Activated B cell treated with CpG ODN at 0.5 μM for 24 hours (primary cell): ENCODE measurements at regions not wholly inside any gene's neighbourhood (a gene's known extent, or its start where the extent isn't known, plus 50 kb on each side); places are given as distances from the start of the nearest gene placed in this dataset.

Experiments
- ATAC-seq: fragments of 200-7000 bp; cut with Tn5 transposase; one replicate; pipeline ENCODE4 v1.10.0; 2021; ENCODE audit warnings: low read depth, mild to moderate bottlenecking, moderate library complexity
- CTCF ChIA-PET: fragments of 350-600 bp; sonication (Branson Sonifier 250); formaldehyde crosslinking; loops from one replicate; lab custom pipeline; 2021; ENCODE audit warnings: antibody characterized with exemption; lab: Charles Lee
- POLR2A ChIA-PET: fragments of 350-600 bp; sonication (Branson Sonifier 250); formaldehyde crosslinking; loops from one replicate; lab custom pipeline; 2021; ENCODE audit warnings: antibody characterized with exemption; lab: Charles Lee
- DNase-seq: peaks from one replicate; pipeline ENCODE4 v3.0.0; 2022
- H3K27ac Mint-ChIP-seq: one replicate; pipeline ENCODE4 v1.8.0; 2020; ENCODE audit warnings: mixed read lengths
- H3K27me3 Mint-ChIP-seq: one replicate; pipeline ENCODE4 v1.8.0; 2021; ENCODE audit warnings: mixed read lengths
- H3K36me3 Mint-ChIP-seq: one replicate; pipeline ENCODE4 v1.8.0; 2021; ENCODE audit warnings: low read depth, mixed read lengths
- H3K4me1 Mint-ChIP-seq: one replicate; pipeline ENCODE4 v1.8.0; 2021; ENCODE audit warnings: mixed read lengths
- H3K4me3 Mint-ChIP-seq: one replicate; pipeline ENCODE4 v1.8.0; 2020; ENCODE audit warnings: mild to moderate bottlenecking, mixed read lengths
- H3K9me3 Mint-ChIP-seq: one replicate; pipeline ENCODE4 v1.8.0; 2020; ENCODE audit warnings: mixed read lengths
- CTCF ChIP-seq: fragments of 200-600 bp; IDR thresholded peaks from one replicate; pipeline ENCODE4 v1.8.0; 2022; ENCODE audit warnings: antibody characterized with exemption, mild to moderate bottlenecking
- intact Hi-C: fragments of 100-400 bp; cut with micrococcal nuclease; formaldehyde crosslinking; loops from one replicate; pipeline ENCODE4 v1.15.1; 2024

GRCh38 chr10:120738658-120739057 is 112.5 kb upstream of the WDR11 start:
- Mint-ChIP-seq H3K4me3 (no peak overlapping the region), H3K27ac (no peak overlapping the region), H3K27me3 (peaks cover 13% of the 10 kb centered on the region), H3K36me3 (no peaks in the 10 kb centered on the region), H3K9me3 (no peaks in the 10 kb centered on the region), H3K4me1 (no peaks in the 10 kb centered on the region)
- no peak for ATAC-seq
- no peak for DNase-seq
- CTCF ChIA-PET: no interaction called here
- POLR2A ChIA-PET: no interaction called here
- intact Hi-C loops: loop anchor here (5.0 kb wide), 1 partner anchor 316 kb away; no protein-coding TSS in a partner anchor
- TF ChIP-seq CTCF: no peak

- H3K27me3 Mint-ChIP-seq: peaks cover 18% of the 10 kb centered on the region
- no peak for ATAC-seq
- no peak for TF ChIP-seq CTCF
- H3K9me3 Mint-ChIP-seq: no peaks in the 10 kb centered on the region
- ChIA-PET POLR2A (no interaction called here), CTCF (no interaction called here)
- no peaks in the 10 kb centered on the region for H3K36me3 Mint-ChIP-seq
- no peak for DNase-seq
- H3K4me1 Mint-ChIP-seq: no peaks in the 10 kb centered on the region
- intact Hi-C loops: no loop called here
- H3K4me3 Mint-ChIP-seq: no peak overlapping the region
- no peak overlapping the region for H3K27ac Mint-ChIP-seq
Measured at GRCh38 chr10:120741396-120741795, 109.8 kb upstream of the WDR11 start.

- CTCF ChIA-PET: no interaction called here
- DNase-seq: no peak
Measured at GRCh38 chr10:120742373-120742772, 108.8 kb upstream of the WDR11 start.

GRCh38 chr10:120744040-120744439 is 107.1 kb upstream of the WDR11 start:
- Mint-ChIP-seq H3K27me3 (peaks cover 14% of the 10 kb centered on the region), H3K4me3 (no peak overlapping the region), H3K36me3 (no peaks in the 10 kb centered on the region), H3K9me3 (no peaks in the 10 kb centered on the region), H3K27ac (no peak overlapping the region), H3K4me1 (no peaks in the 10 kb centered on the region)
- ATAC-seq: no peak
- POLR2A ChIA-PET: no interaction called here
- no peak for TF ChIP-seq CTCF
- intact Hi-C loops: no loop called here
- CTCF ChIA-PET: no interaction called here
- no peak for DNase-seq

More at GRCh38 chr10:120742373-120742772, 108.8 kb upstream of the WDR11 start:
- Mint-ChIP-seq H3K27ac (no peak overlapping the region), H3K4me1 (no peaks in the 10 kb centered on the region), H3K4me3 (no peak overlapping the region), H3K36me3 (no peaks in the 10 kb centered on the region), H3K27me3 (peaks cover 17% of the 10 kb centered on the region), H3K9me3 (no peaks in the 10 kb centered on the region)
- ATAC-seq: no peak
- intact Hi-C loops: no loop called here
- POLR2A ChIA-PET: no interaction called here
- no peak for TF ChIP-seq CTCF

GRCh38 chr10:120746001-120746777 is 105.0 kb upstream of the WDR11 start:
- no peaks in the 10 kb centered on the region for H3K9me3 Mint-ChIP-seq
- CTCF ChIA-PET: interaction anchor here (0.7 kb wide), 1 partner anchor 1538 kb away, joined by 3 read pairs; no protein-coding TSS in a partner anchor
- intact Hi-C loops: no loop called here
- H3K4me3 Mint-ChIP-seq: no peak overlapping the region
- DNase-seq: no peak
- no peak for ATAC-seq
- TF ChIP-seq CTCF: no peak
- H3K27me3 Mint-ChIP-seq: peaks cover 14% of the 10 kb centered on the region
- H3K4me1 Mint-ChIP-seq: peaks cover 6% of the 10 kb centered on the region
- POLR2A ChIA-PET: no interaction called here
- no peaks in the 10 kb centered on the region for H3K36me3 Mint-ChIP-seq
- no peak overlapping the region for H3K27ac Mint-ChIP-seq
